ENCODE measurements at regions not wholly inside any gene's neighbourhood (a gene's known extent, or its start where the extent isn't known, plus 50 kb on each side); places are given as distances from the start of the nearest gene placed in this dataset.

DNA sequence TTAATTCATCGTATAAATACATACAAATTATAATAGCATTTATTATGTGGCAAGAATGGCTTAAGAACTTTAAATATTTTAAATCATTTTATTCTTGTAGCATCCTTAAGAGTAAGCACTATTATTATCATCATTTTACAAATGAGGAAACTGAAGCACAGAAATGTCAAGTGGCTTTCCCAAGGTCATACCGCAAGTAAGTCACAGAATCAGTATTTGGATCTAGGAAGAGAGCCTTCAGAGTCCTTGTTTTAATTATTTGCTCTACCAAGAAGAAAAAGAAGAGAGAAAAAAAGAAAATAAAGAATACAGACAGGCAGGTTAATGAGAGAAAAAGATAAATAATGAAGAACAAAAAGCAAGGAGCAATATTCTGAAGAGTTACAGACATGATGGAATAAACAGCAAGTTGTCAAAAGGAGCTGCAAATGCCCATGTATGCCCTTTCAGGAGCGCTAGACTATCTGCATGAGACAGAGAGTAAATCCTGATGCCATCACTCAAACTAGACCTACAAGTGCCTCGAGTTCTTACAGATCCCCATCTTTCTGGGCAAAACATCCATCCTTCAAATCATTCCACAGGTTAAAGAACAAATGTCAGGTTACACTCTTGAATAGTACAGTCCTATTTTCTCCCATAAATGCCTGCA lies 57.8 kb upstream of the ETAA1 start:
- Mint-ChIP-seq H3K4me1 (ENCODE audit: low read depth) (no peaks in the 10 kb centered on the region), H3K36me3 (ENCODE audit: low read depth) (no peaks in the 10 kb centered on the region), H3K27ac (no peak overlapping the region), H3K27me3 (peaks cover 2% of the 10 kb centered on the region), H3K9me3 (no peaks in the 10 kb centered on the region), H3K4me3 (no peak overlapping the region)
- ChIA-PET CTCF (no interaction called here), POLR2A (no interaction called here)
- ATAC-seq, result no peak
- no peak for TF ChIP-seq CTCF (IDR thresholded peaks at IDR 0.05)
- intact Hi-C loops (cut with micrococcal nuclease), result no loop called here
- DNase-seq, result no peak

DNA sequence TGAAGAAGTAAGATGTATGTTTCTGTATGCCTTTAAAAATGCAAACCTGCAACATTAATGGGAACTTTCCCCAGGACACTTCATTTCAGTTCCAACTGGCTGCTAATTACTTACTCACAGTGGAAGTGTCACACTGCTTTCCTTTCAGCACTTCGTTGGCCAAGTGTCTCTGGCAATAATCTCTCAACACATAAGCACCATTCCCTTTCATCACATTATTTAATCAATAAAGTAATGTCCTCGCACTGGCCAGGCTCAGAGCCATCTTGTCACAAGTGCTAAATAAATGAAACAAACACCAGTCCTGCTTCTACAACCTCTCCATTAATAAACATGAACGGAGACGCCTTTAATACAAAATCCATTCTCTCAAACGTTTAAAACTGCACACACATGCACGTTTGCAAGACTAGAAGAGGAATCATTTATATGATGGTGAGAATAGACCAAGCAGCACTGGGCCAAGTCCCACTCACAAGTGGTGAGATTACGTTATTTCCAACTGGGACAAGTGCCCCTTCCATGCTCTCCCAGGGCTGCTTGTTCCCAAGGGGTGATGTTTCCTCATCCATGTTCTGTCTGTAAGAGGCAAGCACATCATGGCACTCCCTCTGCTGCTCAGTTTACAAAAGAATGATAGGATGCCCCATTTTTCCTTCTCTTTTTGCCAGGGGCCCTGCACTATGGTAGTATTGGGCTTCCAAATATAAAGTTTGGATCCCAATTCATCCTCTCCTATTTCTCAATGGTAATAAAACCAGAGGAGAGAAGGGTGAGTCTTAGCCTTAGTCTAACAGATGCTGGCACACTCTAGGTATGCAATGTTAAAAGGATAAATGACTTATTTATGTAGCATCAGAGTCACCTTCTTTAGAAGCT lies 56.8 kb upstream of the ETAA1 start:
- POLR2A ChIA-PET, result no interaction called here
- ATAC-seq, result no peak
- intact Hi-C loops (cut with micrococcal nuclease), result no loop called here
- CTCF ChIA-PET, result no interaction called here
- no peak for TF ChIP-seq CTCF (IDR thresholded peaks at IDR 0.05)
- Mint-ChIP-seq H3K9me3 (no peaks in the 10 kb centered on the region), H3K4me3 (no peak overlapping the region), H3K36me3 (ENCODE audit: low read depth) (no peaks in the 10 kb centered on the region), H3K27me3 (peaks cover 2% of the 10 kb centered on the region), H3K27ac (no peak overlapping the region), H3K4me1 (ENCODE audit: low read depth) (no peaks in the 10 kb centered on the region)
- DNase-seq, result no peak

DNA sequence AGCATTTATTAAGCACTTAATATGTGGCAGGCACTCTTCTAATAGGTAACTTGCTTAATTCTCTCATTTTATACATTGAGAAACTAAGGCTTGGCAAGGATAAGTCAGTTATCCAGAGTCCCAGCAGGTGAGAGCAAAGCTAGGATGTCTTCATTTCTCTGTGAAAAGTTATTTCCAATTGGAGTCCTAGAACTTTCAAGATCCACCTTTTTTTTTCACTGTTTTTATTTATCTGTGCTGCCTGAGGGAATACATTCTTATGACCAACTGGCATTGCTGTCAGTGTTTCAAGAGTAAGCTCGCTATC lies 56.2 kb upstream of the ETAA1 start:
- Mint-ChIP-seq H3K4me3 (no peak overlapping the region), H3K27ac (no peak overlapping the region), H3K36me3 (ENCODE audit: low read depth) (no peaks in the 10 kb centered on the region), H3K4me1 (ENCODE audit: low read depth) (no peaks in the 10 kb centered on the region), H3K9me3 (no peaks in the 10 kb centered on the region), H3K27me3 (peaks cover 2% of the 10 kb centered on the region)
- ATAC-seq (no peak), DNase-seq (no peak)
- ChIA-PET POLR2A (no interaction called here), CTCF (no interaction called here)
- TF ChIP-seq CTCF (IDR thresholded peaks at IDR 0.05), result no peak
- intact Hi-C loops (cut with micrococcal nuclease), result no loop called here

DNA sequence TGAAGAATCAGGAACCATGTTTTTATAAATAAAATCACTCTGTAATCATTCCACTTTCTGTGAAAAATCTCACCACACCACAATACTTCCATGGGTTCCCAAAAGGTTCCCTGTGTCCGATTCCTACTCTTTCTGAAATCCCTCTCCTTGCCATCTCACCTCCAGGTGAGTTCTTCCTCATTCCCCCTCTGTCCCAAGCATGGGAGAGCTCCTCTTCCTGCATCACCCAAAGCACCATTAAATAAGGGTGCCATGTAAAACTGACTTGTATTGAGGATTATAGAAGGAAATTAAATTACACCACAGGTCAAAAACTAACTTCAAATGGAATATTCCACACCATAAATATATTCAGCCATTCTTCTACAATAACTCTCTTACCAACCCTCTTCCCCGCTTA lies 55.8 kb upstream of the ETAA1 start:
- DNase-seq (no peak), ATAC-seq (no peak)
- no peak for TF ChIP-seq CTCF (IDR thresholded peaks at IDR 0.05)
- no peak overlapping the region for H3K27ac Mint-ChIP-seq
- no peaks in the 10 kb centered on the region for H3K36me3 Mint-ChIP-seq (ENCODE audit: low read depth)
- CTCF ChIA-PET, result no interaction called here
- H3K9me3 Mint-ChIP-seq, result no peaks in the 10 kb centered on the region
- H3K4me1 Mint-ChIP-seq (ENCODE audit: low read depth), result no peaks in the 10 kb centered on the region
- H3K4me3 Mint-ChIP-seq, result no peak overlapping the region
- intact Hi-C loops (cut with micrococcal nuclease), result no loop called here
- peaks cover 2% of the 10 kb centered on the region for H3K27me3 Mint-ChIP-seq
- POLR2A ChIA-PET, result no interaction called here

DNA sequence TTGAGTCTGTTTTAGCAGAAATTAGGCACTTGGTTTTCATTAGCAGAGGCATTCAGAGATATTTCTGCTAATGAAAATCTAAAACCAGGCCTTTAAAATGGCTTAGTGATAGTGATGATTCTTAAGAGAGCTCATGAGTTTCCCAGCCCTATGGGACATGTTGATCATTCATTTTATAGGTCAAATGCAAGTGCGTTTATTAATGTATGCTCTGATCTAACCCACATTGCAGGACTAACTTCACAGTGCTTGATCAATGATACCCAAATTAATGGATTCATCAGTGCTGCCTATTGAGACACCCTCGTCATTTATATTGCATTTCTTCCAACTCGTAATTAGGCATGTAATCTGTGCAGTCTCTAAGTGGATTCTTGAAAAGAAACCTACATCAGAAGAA lies 54.7 kb upstream of the ETAA1 start:
- TF ChIP-seq CTCF (IDR thresholded peaks at IDR 0.05), result no peak
- H3K27ac Mint-ChIP-seq, result no peak overlapping the region
- ChIA-PET POLR2A (no interaction called here), CTCF (no interaction called here)
- ATAC-seq (no peak), DNase-seq (no peak)
- H3K9me3 Mint-ChIP-seq, result no peaks in the 10 kb centered on the region
- H3K36me3 Mint-ChIP-seq (ENCODE audit: low read depth), result no peaks in the 10 kb centered on the region
- intact Hi-C loops (cut with micrococcal nuclease), result no loop called here
- peaks cover 2% of the 10 kb centered on the region for H3K27me3 Mint-ChIP-seq
- H3K4me1 Mint-ChIP-seq (ENCODE audit: low read depth), result no peaks in the 10 kb centered on the region
- no peak overlapping the region for H3K4me3 Mint-ChIP-seq

Measured in activated CD8-positive, alpha-beta T cell treated with anti-CD3 and anti-CD28 coated beads for 36 hours (primary cell).